ENCODE measurements at regions not wholly inside any gene's neighbourhood (a gene's known extent, or its start where the extent isn't known, plus 50 kb on each side); places are given as distances from the start of the nearest gene placed in this dataset.

DNA sequence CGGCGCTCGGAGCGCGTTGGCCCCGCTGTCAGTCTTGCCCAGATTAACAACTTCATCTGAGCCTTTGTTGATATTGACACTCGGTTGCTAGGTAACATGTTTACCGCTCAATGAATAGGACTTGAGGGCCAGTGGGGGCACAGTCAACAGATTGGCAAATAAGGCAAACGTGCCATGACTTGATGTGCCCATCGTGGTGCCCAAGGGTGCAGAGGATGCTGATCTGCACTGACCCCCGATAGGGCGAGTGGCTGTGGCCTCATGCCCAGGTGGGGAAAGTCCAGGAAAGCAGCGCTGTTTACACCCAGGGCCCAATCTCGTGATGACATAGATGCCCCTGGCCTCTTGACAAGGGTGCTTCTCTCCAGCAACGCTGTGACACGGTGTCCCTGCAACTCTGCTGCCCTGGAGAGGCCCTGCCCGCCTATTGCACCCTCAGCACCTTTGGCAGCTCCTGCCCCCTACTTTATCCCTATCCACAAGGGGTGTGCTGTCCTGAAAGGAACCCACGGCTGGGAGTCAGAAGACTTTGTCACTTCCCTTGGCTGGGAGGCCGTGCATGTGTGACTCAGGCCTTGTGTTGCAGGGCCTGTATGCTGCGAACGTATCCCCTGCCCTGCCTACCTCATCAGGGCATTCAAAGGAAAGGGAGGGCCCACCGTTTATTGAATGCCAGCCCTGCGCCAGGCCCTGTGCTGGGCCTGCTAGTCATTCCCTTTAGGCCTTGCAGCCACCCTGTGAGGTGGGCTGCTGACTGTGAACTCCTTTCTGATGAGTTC, 158.0 kb downstream of the INHBB start:
- TF ChIP-seq, protein P1, sequence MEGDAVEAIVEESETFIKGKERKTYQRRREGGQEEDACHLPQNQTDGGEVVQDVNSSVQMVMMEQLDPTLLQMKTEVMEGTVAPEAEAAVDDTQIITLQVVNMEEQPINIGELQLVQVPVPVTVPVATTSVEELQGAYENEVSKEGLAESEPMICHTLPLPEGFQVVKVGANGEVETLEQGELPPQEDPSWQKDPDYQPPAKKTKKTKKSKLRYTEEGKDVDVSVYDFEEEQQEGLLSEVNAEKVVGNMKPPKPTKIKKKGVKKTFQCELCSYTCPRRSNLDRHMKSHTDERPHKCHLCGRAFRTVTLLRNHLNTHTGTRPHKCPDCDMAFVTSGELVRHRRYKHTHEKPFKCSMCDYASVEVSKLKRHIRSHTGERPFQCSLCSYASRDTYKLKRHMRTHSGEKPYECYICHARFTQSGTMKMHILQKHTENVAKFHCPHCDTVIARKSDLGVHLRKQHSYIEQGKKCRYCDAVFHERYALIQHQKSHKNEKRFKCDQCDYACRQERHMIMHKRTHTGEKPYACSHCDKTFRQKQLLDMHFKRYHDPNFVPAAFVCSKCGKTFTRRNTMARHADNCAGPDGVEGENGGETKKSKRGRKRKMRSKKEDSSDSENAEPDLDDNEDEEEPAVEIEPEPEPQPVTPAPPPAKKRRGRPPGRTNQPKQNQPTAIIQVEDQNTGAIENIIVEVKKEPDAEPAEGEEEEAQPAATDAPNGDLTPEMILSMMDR (IDR thresholded peaks at IDR 0.05), result no peak
- TF ChIP-seq POLR2A (IDR thresholded peaks at IDR 0.05), result no peak
